Mammary epithelial cell (primary cell): ENCODE measurements at regions not wholly inside any gene's neighbourhood (a gene's known extent, or its start where the extent isn't known, plus 50 kb on each side); places are given as distances from the start of the nearest gene placed in this dataset.

Source experiments
- CTCF ChIP-seq, 2 donors: IDR thresholded peaks in 1 of 2; conservative IDR thresholded peaks in 1 of 2; 2 replicates each; pipeline ENCODE4 v1.5.1; 2011 to 2012; ENCODE audit warnings: inconsistent platforms in 2 of 2, low read length in 2 of 2, mild to moderate bottlenecking in 2 of 2, control low read depth in 1 of 2, low read depth in 1 of 2; ENCODE audit not compliant: insufficient read depth in 1 of 2; ENCODE audit errors: extremely low read depth in 1 of 2
- EZH2 ChIP-seq: IDR thresholded peaks from 2 replicates; pipeline ENCODE4 v1.6.1; 2012; ENCODE audit warnings: low read length, inconsistent platforms, borderline replicate concordance

GRCh38 chr14:43535231-43535838 lies 971.7 kb downstream of the FSCB start:
- no peak for TF ChIP-seq CTCF (conservative IDR thresholded peaks at IDR 0.05 in 1 of 2, IDR thresholded peaks at IDR 0.05 in 1 of 2; ENCODE audit: extremely low read depth in 1 of 2, insufficient read depth in 1 of 2, low read depth in 1 of 2, low read length in 2 of 2)
- no peak for TF ChIP-seq EZH2
